GM03348 (cell line): ENCODE measurements at regions not wholly inside any gene's neighbourhood (a gene's known extent, or its start where the extent isn't known, plus 50 kb on each side); places are given as distances from the start of the nearest gene placed in this dataset.

Source experiments
- DNase-seq: peaks from one replicate; pipeline ENCODE4 v3.0.0; 2012; ENCODE audit warnings: low spot score

DNA sequence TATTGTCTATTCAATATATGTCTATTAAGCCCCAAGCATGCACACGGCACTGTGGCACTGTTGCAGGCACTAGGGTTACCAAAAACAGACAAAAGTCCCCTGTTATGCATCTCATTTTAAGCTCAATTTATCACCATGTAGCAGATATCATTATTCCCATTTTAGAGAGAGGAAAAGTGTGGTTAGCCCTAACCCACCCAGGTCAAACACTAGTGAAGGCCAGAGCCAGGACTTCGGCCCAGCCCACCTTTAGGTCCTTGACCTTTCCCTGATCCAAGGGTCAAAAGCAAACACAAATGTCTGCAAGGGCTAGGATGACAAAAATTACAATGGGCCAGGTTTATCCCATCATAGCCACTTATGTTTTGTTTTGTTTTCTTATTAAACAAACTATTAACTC is 130.3 kb upstream of the NUDT7 start:
- no peak for DNase-seq

DNA sequence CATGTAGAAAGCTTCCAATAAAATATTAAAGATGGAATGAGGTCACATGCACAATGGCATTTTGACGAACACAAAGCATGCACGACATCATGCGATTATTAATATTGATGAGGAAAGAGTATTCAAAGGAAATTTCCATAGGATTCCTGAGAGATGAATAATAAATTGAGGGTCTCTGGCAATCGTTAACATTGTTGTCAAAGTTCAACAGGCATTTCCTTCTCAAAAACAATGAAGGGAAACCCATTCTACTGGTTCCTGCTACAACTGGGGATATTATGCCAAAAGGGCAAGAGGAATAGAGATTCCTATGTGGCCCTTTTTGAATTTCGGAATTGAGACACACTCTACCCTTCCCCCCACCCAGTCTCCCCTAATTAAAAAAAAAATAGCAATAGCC is 128.3 kb upstream of the NUDT7 start:
- DNase-seq: no peak

DNA sequence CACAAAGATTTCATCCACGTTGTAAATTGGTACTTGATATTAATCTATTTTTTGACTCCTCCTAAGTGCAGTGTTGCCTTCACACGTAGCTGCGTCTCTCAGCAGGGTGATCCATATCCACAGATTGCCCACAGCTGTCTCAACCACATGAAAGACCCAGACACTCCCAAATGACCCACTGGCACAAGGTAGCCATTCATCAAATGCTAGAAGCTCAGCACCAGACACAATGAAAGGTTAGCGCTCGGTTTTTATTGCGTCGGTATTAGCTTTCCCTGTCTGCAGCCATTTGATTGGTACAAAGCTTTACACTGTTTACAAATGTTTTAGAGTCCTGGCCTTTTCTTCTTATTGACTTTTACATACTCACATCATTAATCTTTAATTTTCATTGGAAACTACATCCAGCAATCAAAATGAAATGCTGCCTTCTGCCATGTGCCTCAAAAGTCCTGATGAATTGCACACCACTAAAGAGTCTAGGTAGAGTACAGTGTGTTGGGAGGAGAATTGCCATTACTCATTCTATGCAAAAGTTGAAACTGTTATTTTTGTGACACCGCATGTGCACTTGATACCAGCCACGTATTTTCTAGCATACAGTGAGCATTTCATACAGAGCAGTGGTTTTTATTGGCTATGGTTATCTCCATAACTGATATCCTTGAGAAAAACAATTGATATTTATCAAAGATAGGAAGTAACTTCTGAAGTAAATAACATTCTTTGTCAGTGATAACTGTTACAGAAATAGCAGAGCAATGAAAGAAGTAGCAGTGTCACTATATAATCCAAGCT is 127.3 kb upstream of the NUDT7 start:
- no peak for DNase-seq

DNA sequence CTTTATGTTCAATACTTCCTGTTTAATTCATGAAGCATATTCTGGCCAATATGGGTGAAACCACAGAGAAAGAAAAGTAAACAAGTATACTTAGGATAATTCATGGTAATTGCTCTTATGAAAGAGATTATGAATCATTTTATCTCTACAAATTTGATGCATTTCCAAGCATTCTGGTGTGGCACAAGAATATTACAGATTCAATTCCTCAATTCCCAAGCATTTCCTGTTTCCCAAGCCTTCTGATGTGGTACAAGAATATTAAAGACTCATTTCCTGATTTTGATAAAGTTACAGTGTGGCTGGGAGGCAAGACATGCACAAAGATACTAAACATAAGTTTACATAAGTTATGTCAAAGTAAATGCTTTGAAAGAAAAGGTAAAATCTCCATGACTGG is 126.1 kb upstream of the NUDT7 start:
- no peak for DNase-seq

DNA sequence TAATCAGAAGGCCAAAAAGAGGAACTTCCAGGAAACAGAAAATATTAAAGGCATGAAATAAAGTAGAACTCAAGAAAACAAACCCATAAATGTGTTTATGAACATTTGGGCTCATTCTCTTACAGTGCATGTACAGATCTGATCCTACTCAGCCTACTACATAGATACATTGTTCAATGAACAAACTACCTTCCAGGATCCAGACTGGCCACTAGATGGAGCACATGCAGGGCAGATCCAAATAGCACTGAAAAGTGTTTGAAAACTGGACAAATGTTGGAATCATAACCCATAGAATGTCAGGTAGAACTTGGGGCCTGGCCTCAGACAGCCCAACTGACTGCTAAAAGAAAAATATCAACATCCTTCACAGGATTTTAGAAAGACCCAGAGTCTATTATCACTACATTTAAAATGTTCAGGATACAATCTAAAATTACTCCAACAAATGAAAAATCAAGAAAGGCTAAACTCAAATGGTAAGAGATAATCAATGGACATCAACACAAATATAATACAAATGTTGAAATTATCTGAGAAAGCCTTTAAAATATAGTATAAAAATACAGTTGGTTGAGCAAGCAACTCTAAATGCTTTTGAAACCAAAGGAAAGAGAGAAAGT is 122.4 kb upstream of the NUDT7 start:
- peak; percentile 53 for DNase-seq

DNA sequence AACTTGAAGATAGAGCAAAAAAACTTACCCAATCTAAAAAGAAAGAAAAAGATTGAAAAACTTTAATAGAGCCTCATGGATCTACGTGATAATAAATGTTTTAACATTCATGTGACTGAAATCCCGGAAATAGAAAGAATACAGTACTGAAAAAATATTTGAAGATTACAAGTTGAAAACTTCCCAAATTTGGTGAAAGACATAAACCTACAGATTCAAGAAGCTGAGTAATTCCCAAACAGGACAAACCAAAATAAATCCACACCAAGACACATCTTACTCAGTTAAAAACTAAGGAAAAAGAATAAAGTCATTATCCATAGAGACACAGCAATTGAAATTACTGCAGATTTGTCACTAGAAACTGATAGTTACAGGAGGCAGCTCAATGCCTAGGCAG is 121.8 kb upstream of the NUDT7 start:
- no peak for DNase-seq

DNA sequence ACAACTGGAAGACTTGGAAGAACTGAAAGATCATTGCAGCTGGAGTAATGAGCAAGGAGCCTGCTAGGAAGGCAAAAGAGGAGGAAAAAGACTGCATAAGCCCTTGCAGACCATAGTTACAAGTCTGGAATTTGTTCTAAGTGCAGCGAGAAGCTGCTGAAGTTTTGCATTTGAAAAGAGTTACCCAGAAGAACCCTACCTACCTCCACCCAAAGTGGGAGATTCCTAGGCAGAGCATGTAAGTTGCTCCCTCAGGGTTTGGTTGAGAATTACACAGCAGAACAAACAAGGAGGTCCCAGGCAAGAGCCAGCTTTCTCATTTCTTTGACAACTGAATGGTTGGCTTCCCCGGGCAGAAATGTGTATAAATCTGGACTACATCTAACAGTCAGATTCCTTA is 118.7 kb upstream of the NUDT7 start:
- no peak for DNase-seq

DNA sequence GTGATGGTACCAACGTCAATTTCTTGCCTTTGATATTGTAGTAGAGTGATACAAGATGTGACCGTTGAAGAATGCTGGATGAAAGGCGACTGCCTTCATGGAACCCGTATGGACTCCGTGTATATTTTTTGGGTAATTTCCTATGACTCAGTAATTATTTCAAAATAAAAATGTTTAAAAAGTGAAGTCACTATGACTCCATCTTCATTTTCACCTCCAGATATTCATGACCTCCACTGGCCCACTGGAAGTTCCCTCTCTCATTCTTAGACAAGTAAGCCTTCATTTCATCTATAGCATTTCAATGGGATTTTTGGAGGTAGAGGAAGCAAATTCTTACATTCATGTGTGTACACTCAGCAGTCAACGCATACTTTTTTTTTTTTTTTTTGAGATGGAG is 111.8 kb upstream of the NUDT7 start:
- no peak for DNase-seq

DNA sequence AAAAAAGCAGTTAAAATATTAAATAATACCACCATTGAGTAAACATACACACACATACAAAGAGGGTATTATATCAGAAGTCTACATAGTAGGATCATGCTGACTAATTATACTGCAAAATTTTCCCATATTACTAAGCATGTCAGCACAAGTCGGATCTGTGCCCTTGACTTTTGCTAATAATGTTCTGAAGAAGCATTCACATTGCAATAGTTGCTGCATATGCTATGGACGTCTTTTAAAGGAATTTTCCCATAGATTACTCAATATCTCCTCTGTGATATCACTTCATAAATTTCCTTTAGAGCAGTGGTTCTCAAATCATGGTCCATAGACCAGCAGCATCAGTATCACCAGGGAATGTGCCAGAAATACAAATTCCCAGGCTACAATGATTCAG is 110.9 kb upstream of the NUDT7 start:
- DNase-seq: no peak

DNA sequence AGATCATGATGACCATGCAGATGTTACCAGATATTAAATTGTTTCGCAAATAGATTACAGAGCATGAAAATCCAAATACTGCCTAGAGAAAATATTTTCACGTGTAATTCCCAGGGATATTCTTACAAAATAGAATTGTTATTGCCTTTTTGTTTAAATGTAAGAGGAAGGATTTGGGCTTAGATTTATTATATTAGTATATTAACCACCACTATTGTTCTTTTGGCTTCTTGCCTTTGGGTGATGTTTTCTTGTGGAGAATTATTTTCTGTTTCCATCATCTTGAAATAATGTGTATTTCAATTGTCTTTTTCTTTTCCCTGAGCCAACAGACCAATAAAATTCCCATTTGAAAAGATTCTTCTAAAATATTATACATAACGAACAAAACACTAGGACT is 109.7 kb upstream of the NUDT7 start:
- DNase-seq: no peak

DNA sequence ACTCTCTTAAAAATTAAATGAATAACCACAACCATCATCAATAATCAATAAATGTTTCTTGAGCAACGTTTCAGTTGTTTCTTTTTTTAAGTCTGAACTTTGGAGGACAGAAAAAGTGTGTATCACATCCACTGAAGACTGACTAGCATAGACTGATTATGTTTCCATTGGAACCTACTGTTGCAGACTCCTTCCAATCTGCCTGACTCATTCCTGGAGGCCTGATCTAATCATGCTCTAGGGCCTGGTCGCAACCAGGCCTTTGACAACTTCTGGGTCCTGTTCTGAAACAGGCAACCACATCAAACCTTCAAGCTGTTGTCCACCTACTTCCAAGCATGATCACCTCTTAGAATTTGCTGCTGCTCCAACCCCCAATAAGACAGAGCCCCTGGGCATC is 109.2 kb upstream of the NUDT7 start:
- DNase-seq: no peak

DNA sequence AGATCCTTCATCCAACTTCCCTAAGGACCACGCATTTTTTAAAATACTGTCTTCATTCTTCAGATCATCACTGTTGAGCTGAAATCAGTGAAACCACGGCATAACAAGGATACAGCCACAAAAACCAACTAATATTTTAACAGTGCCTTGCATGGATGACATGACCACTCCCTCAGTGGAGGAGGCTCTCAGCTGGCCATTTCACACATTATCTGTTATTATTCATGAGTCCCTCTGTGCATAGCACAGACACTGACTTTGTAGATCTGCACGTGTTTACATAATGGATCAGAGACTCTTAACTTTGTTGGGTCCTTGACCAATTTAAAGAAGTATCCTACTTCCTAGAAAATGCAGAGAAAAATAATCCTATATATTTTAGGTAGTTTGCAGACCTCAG is 104.8 kb upstream of the NUDT7 start:
- DNase-seq: no peak

DNA sequence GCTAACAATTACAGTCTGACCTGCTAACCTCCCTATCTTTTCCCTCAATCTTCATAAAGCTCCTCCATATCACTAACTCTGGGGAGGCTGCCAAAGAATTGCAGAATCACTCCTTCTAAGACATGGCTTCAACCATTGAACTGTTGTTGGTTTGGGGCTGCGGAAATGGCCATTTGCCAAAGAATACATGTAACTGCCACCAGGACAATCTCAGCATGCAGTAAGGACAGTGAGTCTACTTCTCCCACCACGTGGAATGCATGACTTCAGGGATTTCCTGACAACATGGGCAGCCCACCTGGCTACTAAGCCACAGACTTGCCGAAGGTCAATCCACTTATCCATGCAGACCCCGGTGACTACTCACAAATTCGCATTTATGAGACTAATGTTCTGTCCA is 104.3 kb upstream of the NUDT7 start:
- no peak for DNase-seq

DNA sequence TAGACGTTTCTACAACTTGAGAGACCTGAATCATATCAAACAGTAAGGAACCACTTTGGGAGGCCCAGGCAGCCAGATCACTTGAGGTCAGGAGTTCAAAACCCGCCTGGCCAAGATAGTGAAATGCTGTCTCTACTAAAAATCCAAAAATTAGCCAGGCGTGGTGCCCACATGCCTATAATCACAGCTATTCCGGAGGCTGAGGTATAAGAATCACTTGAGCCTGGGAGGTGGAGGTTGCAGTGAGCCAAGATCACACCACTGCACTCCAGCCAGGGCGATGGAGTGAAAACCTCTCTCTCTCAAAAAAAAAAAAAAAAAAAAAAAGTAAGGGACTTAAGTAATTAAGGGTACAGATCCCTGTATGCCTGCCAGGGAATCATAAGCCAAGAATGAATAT is 103.4 kb upstream of the NUDT7 start:
- no peak for DNase-seq

DNA sequence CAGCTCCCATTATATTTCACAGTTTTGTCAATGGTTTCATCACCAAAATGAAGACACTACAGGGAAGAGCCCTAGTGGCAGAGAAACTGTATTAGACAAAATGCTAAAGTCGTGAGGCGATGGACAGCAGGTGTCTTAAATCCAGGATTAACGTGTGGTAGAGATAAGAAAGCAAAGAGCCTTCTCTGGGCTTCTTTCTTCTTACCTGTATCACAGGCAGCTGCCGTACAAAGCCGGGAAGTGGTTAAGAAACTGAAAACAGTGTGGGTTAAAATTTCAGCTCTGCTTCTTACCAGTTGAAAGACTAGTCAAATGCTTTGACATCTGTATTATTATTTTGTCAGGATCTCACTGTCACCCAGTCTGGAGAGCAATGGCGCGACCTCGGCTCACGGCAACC is 98.2 kb upstream of the NUDT7 start:
- DNase-seq: no peak

DNA sequence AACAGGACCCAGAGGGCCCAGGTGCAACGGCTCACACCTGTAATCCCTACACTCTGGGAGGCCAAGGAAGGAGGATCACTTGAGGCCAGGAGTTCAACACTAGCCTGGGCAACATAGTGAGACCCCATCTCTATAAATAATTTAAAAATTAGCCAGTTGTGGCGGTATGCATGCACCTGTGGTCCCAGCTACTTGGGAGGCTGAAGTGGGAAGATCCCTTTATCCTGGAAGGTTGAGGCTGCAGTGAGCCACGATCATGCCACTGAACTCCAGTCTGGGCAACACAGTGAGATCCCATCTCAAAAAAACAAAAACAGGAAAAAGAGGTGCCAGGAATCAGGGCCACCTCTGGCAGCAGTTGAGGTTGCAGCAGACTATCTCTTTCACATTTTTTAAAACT is 85.7 kb upstream of the NUDT7 start:
- no peak for DNase-seq

DNA sequence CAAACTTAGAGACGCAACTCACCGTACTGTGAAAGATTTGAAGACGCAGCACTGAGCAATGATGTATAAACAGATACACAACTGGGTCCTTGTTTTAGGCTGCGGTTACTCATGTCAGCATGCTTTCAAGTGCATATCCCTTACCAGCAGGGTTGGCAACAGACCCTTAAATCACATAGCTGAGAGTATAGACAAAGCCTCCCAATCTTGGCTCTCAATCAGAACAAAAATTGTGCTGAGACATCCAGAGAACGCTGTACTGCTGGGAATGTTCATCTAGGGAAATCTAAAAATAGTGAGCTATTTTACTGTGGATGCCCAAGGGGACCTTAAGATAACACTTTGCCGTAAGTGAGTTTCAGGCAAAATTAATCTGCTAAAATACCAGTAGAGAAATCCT is 84.4 kb upstream of the NUDT7 start:
- DNase-seq: no peak

DNA sequence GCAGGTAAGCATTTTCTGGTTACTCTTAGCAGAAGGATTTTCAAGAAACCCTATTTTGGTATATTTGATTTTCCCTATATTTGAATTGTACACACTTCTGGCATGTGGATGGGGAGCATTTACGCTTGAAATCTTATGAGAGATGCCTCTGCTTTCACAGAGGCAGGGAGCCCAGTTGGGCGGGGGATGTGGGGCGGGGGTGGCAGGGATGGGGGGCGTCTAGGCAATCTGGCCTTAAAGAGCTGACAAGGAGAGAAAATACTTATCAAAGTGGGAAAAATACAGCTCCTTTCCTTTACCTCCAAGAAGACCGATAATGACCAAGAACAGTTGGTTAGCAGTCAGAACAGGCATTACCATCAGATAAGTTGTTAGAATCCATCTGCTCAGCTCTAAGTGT is 79.1 kb upstream of the NUDT7 start:
- no peak for DNase-seq

DNA sequence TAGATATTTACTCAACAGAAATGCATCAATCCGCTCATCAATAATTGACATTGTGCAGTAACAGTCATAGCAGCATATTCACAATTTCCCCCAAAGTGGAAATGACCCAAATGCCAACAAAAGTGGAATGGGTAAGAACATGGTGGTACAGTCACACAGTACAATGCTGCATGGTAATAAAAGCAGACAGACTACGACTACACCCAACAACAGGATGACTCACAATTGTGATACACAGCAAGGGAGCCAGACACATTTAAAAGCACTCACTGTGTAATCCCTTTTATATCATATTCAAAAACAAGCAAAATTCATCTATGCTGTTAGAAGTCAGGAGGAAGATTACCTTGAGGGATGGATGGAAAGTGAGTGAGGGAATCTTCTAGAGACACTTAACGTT is 76.5 kb upstream of the NUDT7 start:
- DNase-seq: no peak

DNA sequence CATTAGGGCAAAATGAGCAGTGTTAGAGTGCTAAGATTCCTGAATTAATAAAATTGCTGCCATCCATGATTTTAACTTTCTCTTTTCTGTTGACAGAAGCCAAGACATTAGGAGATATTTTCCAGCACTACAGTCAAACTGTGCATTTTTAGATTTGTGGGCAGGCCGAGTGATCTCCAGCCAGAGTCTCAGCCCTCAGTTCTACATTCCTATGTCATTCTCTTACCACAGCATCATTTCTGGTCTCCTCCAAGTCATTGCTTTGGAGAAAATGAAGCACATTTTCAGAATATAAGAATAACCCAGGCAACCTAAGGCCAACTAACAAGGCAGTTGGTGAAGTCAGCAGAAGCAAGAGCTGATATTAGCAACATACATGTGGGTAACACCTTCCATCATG is 74.6 kb upstream of the NUDT7 start:
- DNase-seq: no peak

DNA sequence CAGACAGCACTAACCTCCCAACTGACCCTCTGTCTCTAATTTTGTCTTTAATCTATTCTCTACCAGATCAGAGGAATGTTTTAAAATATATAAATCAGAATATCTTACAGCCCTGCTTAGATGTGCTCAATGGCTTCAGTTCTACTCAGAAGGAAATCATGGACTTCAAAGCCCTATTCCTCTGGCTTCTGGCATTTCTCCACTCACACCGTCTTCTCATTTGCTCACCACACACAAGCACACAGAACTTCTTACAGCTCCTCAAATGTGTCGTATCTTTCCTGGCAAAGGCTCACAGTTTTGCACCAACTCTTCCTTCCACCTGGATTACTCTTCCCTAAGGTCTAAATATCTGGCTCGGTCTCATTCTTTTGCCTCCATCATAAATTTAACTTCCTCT is 71.6 kb upstream of the NUDT7 start:
- no peak for DNase-seq

DNA sequence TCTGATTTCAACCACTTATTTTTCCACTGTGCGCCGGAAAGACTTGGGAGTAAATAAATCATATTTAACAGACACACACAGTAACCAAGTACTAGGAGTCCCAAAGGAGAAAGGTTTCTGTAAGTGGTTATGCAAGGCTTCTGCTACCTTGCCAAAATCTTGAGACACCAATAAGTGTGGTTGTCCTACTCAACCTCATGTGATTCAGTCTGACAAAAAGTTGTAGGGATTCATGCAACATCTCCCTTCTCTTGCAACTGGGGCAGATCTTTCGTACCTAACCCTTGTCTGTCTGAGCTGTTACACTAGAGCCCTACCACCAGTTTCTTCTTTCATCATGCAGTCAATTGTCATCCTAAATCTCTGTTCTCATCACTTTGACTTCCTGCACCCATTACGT is 69.9 kb upstream of the NUDT7 start:
- DNase-seq: no peak

DNA sequence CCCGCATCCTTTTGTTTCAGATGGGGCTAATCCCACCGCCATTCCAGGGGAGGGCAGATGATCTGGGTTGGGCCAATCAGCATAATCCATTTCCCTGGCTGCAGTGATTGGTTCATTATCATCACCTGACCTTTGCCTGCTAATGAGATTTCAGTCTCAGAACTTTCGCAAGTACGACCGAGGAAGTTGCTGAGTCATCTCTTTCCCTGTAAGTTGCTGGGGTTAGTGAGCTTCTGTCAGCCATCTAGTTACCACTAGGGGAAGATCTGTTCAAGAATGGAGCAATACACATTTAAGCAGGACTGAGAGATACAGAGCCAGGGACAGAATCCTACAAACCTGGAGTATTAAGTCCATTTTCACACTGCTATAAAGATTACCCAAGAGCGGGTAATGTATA is 65.3 kb upstream of the NUDT7 start:
- DNase-seq: no peak

DNA sequence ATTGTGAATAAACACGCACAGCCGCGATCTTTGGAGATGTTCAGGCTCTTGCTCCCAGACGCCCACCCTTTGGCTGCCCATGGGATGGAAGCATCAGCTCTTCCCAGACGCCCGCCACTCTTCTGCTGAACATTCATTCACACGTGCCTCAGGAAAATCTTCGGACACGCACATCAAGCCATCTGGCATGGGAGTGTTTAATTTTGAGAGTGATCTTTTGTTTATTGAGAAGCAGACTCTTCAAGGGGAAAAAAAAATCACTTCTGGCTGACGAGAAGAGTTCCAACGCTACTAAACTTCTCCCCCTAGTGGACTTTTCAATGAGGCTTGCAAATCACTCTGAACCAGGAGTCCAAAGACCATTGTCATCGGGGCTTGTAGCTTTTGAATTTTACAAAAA is 62.0 kb upstream of the NUDT7 start:
- peak; percentile 59 for DNase-seq
